Neural crest cell (in vitro differentiated cells): ENCODE measurements at regions not wholly inside any gene's neighbourhood (a gene's known extent, or its start where the extent isn't known, plus 50 kb on each side); places are given as distances from the start of the nearest gene placed in this dataset.

ENCODE experiments used
- DNase-seq: peaks from one replicate; pipeline ENCODE4 v3.0.0; 2021; ENCODE audit warnings: low read depth, mixed read lengths, low spot score
- H3K27ac Mint-ChIP-seq: one replicate; pipeline ENCODE4 v1.8.0; 2021; ENCODE audit warnings: mild to moderate bottlenecking, mixed read lengths; ENCODE audit not compliant: unreplicated experiment
- H3K27me3 Mint-ChIP-seq: 2 replicates; pipeline ENCODE4 v1.8.0; 2021; ENCODE audit warnings: low read depth, mild to moderate bottlenecking, mixed read lengths
- H3K36me3 Mint-ChIP-seq: 2 replicates; pipeline ENCODE4 v1.8.0; 2021; ENCODE audit warnings: low read depth, mild to moderate bottlenecking, mixed read lengths
- H3K4me1 Mint-ChIP-seq: 2 replicates; pipeline ENCODE4 v1.8.0; 2021; ENCODE audit warnings: mixed read lengths
- H3K4me3 Mint-ChIP-seq: one replicate; pipeline ENCODE4 v1.8.0; 2021; ENCODE audit warnings: mild to moderate bottlenecking, mixed read lengths
- H3K9me3 Mint-ChIP-seq: 2 replicates; pipeline ENCODE4 v1.8.0; 2021; ENCODE audit warnings: mixed read lengths
- CTCF ChIP-seq: fragments of 200-600 bp; sonication (generic); conservative IDR thresholded peaks from 2 replicates; pipeline ENCODE4 v1.5.0; 2021; ENCODE audit warnings: antibody characterized with exemption, mild to moderate bottlenecking

DNA sequence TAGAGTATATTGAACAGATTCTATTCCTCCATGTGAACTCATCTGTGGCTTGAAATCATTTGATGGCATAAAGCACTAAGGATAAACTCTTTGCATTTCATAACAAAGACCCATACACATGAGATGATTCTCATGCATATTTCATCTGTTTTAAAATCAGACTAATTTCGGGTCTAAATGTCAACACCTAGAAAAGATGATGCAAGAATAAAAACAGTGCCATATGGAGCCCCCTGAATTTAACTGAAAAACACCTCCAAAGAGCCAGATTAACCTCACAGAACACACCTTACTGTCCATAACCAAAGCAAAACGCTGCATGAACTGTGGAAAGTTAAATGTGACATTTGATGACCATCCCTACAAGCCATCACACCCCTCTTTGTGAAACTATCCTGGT lies 59.7 kb downstream of the ELAPOR2 start:
- Mint-ChIP-seq H3K4me1 (peaks cover 42% of the 10 kb centered on the region), H3K36me3 (peaks cover 2% of the 10 kb centered on the region), H3K27me3 (no peaks in the 10 kb centered on the region), H3K4me3 (no peak overlapping the region), H3K27ac (no peak overlapping the region), H3K9me3 (no peaks in the 10 kb centered on the region)
- no peak for DNase-seq
- TF ChIP-seq CTCF, result no peak

DNA sequence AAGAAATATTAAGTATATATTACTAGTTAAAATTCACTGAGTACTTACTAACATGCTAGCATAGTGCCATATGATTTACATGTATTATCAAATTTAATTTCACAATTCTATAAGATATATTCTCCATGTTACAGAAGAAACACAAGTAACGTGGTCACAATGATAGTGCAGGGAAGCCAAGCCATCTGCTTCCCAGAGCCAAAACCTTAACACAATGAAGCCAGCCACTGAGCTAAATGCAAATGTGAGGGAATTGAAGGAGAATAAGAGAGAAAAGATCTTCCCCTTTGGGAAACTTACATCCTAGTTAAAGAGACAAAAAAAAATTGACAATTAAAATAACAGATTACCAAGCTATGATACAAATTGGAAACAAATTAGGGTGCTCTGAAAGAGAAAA lies 63.6 kb downstream of the ELAPOR2 start:
- Mint-ChIP-seq H3K27me3 (no peaks in the 10 kb centered on the region), H3K36me3 (peaks cover 2% of the 10 kb centered on the region), H3K4me1 (peaks cover 28% of the 10 kb centered on the region), H3K4me3 (no peak overlapping the region), H3K9me3 (no peaks in the 10 kb centered on the region), H3K27ac (no peak overlapping the region)
- DNase-seq, result no peak
- TF ChIP-seq CTCF, result no peak

DNA sequence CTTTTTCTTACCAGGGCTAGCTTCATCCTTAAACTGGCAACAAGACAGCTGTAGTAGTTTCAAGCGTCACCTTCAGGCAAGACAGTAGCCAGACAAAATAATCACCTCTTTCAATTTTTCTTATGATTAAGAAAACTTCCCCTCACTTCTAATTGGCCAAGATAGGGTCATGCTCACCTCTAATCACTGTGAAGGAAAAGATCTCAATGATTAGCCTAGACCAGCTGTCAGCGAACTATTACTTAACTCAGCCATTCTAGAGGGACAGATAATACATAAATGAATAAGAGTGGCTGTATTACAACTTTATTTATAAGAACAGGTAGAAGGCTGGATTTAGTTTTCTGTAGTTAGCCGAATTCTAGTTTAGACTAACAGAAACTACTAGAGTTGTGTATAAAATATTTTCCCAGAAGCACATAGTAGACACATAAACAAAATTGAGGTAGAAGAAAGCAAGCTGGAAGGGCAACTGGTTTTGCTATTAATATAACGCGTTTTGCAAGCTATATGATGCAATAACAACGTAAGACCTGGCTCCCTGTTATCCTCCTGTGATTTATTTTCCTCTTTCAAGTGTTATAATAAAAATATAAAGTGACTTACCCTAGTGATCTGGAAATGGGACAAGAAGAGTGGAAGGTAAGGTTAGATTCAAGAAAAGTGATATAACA lies 64.3 kb downstream of the ELAPOR2 start:
- Mint-ChIP-seq H3K9me3 (no peaks in the 10 kb centered on the region), H3K4me1 (peaks cover 22% of the 10 kb centered on the region), H3K27ac (no peak overlapping the region), H3K4me3 (no peak overlapping the region), H3K36me3 (peaks cover 2% of the 10 kb centered on the region), H3K27me3 (no peaks in the 10 kb centered on the region)
- DNase-seq, result no peak
- no peak for TF ChIP-seq CTCF

- no peak for TF ChIP-seq CTCF
- Mint-ChIP-seq H3K27ac (no peak overlapping the region), H3K36me3 (peaks cover 11% of the 10 kb centered on the region), H3K4me1 (peaks cover 15% of the 10 kb centered on the region), H3K9me3 (peaks cover 3% of the 10 kb centered on the region), H3K4me3 (no peak overlapping the region), H3K27me3 (no peaks in the 10 kb centered on the region)
- no peak for DNase-seq
These were observed 67.7 kb downstream of the ELAPOR2 start for GRCh38 chr7:86991771-86992191.

- no peak for DNase-seq
- H3K27ac Mint-ChIP-seq, result no peak overlapping the region
These were observed 68.2 kb downstream of the ELAPOR2 start for GRCh38 chr7:86991093-86991769.

More at GRCh38 chr7:86991093-86991769, 68.2 kb downstream of the ELAPOR2 start:
- Mint-ChIP-seq H3K4me1 (peaks cover 15% of the 10 kb centered on the region), H3K9me3 (peaks cover 3% of the 10 kb centered on the region), H3K4me3 (no peak overlapping the region), H3K27me3 (no peaks in the 10 kb centered on the region), H3K36me3 (peaks cover 14% of the 10 kb centered on the region)
- TF ChIP-seq CTCF, result no peak
